Naive thymus-derived CD8-positive, alpha-beta T cell (primary cell): ENCODE measurements at regions not wholly inside any gene's neighbourhood (a gene's known extent, or its start where the extent isn't known, plus 50 kb on each side); places are given as distances from the start of the nearest gene placed in this dataset.

Source experiments
- ATAC-seq, 2 donors: fragments of 150-1000 bp; cut with Tn5 transposase in 1 of 2; sonication (Bioruptor Pico), chemical (Tn5 transposase) in 1 of 2; 1 replicate in 1 of 2; 2 replicates in 1 of 2; pipeline ENCODE4 v1.10.0; 2021; ENCODE audit warnings: mild to moderate bottlenecking in 2 of 2, moderate library complexity in 2 of 2
- POLR2A ChIA-PET: fragments of 350-600 bp; sonication (Branson Sonifier 250); formaldehyde crosslinking; loops from one replicate; lab custom pipeline; 2021; ENCODE audit warnings: antibody characterized with exemption; lab: Charles Lee
- DNase-seq, 10 donors: peaks; one replicate each; pipeline versions ENCODE4 v3.0.0 to v3.0.0-alpha.2; 2020 to 2022
- H3K27ac Mint-ChIP-seq, 10 donors: one replicate each; pipeline ENCODE4 v1.8.0; 2020 to 2022; ENCODE audit warnings: mild to moderate bottlenecking in 10 of 10, mixed read lengths in 10 of 10, moderate library complexity in 4 of 10, inconsistent platforms in 1 of 10
- H3K27me3 Mint-ChIP-seq, 5 donors: one replicate each; pipeline ENCODE4 v1.8.0; 2021 to 2022; ENCODE audit warnings: mixed read lengths in 5 of 5
- H3K36me3 Mint-ChIP-seq, 3 donors: one replicate each; pipeline ENCODE4 v1.8.0; 2020 to 2022; ENCODE audit warnings: mixed read lengths in 3 of 3, mild to moderate bottlenecking in 2 of 3, inconsistent platforms in 1 of 3
- H3K4me1 Mint-ChIP-seq, 4 donors: one replicate each; pipeline ENCODE4 v1.8.0; 2021 to 2022; ENCODE audit warnings: mixed read lengths in 4 of 4
- H3K4me3 Mint-ChIP-seq, 10 donors: one replicate each; pipeline ENCODE4 v1.8.0; 2020 to 2022; ENCODE audit warnings: mild to moderate bottlenecking in 10 of 10, mixed read lengths in 10 of 10, moderate library complexity in 6 of 10, inconsistent platforms in 1 of 10
- H3K9me3 Mint-ChIP-seq, 9 donors: one replicate each; pipeline ENCODE4 v1.8.0; 2020 to 2022; ENCODE audit warnings: mixed read lengths in 9 of 9, mild to moderate bottlenecking in 3 of 9, inconsistent platforms in 1 of 9, moderate library complexity in 1 of 9

- ATAC-seq (no peak), DNase-seq (no peak)
- Mint-ChIP-seq H3K27ac (no peak overlapping the region), H3K9me3 (peaks cover 0 to 3% (median 0%) of the 10 kb centered on the region in 9 donors), H3K36me3 (no peaks in the 10 kb centered on the region), H3K4me3 (no peak overlapping the region), H3K27me3 (peaks cover 10 to 45% (median 27%) of the 10 kb centered on the region in 5 donors), H3K4me1 (no peaks in the 10 kb centered on the region)
- POLR2A ChIA-PET: no interaction called here
Measured at GRCh38 chr2:128717758-128718710, 399.4 kb upstream of the HS6ST1 start.

GRCh38 chr2:128720080-128721022, 401.7 kb upstream of the HS6ST1 start:
- Mint-ChIP-seq H3K36me3 (no peaks in the 10 kb centered on the region), H3K4me3 (no peak overlapping the region), H3K27me3 (peaks cover 7 to 23% (median 16%) of the 10 kb centered on the region in 5 donors), H3K9me3 (no peaks in the 10 kb centered on the region), H3K27ac (no peak overlapping the region), H3K4me1 (no peaks in the 10 kb centered on the region)
- POLR2A ChIA-PET: no interaction called here
- DNase-seq (no peak), ATAC-seq (no peak)

- Mint-ChIP-seq H3K36me3 (no peaks in the 10 kb centered on the region), H3K4me1 (no peaks in the 10 kb centered on the region), H3K9me3 (no peaks in the 10 kb centered on the region), H3K4me3 (no peak overlapping the region), H3K27ac (no peak overlapping the region), H3K27me3 (peaks cover 4 to 16% (median 9%) of the 10 kb centered on the region in 5 donors)
- ATAC-seq: no peak
- POLR2A ChIA-PET: no interaction called here
- no peak for DNase-seq
Measured at GRCh38 chr2:128721096-128721495, 402.4 kb upstream of the HS6ST1 start.

- Mint-ChIP-seq H3K9me3 (peaks cover 0 to 3% (median 0%) of the 10 kb centered on the region in 9 donors), H3K27ac (no peak overlapping the region), H3K4me1 (peaks cover 0 to 2% (median 0%) of the 10 kb centered on the region in 4 donors), H3K27me3 (peaks cover 0 to 10% (median 6%) of the 10 kb centered on the region in 5 donors), H3K36me3 (no peaks in the 10 kb centered on the region), H3K4me3 (no peak overlapping the region)
- ATAC-seq (no peak), DNase-seq (no peak)
- POLR2A ChIA-PET: no interaction called here
Measured at GRCh38 chr2:128722489-128722888, 403.8 kb upstream of the HS6ST1 start.

GRCh38 chr2:128724547-128724946, 405.9 kb upstream of the HS6ST1 start:
- Mint-ChIP-seq H3K4me1 (peaks cover 0 to 2% (median under 1%) of the 10 kb centered on the region in 4 donors), H3K27me3 (peaks cover 0 to 2% (median 0%) of the 10 kb centered on the region in 5 donors), H3K27ac (no peak overlapping the region), H3K4me3 (no peak overlapping the region), H3K36me3 (peaks cover 0 to 14% (median 0%) of the 10 kb centered on the region in 3 donors), H3K9me3 (peaks cover 2 to 19% (median 9%) of the 10 kb centered on the region in 9 donors)
- POLR2A ChIA-PET: no interaction called here
- no peak for ATAC-seq
- no peak for DNase-seq

- DNase-seq (no peak), ATAC-seq (no peak)
- H3K4me3 Mint-ChIP-seq: no peak overlapping the region
- peaks cover 0 to 2% (median under 1%) of the 10 kb centered on the region in 4 donors for H3K4me1 Mint-ChIP-seq
- peaks cover 0 to 14% (median 0%) of the 10 kb centered on the region in 3 donors for H3K36me3 Mint-ChIP-seq
- POLR2A ChIA-PET: no interaction called here
- H3K27ac Mint-ChIP-seq: no peak overlapping the region
- peaks cover 2 to 19% (median 9%) of the 10 kb centered on the region in 9 donors for H3K9me3 Mint-ChIP-seq
- H3K27me3 Mint-ChIP-seq: peaks cover 0 to 2% (median 0%) of the 10 kb centered on the region in 5 donors
Measured at GRCh38 chr2:128724972-128725371, 406.3 kb upstream of the HS6ST1 start.

GRCh38 chr2:128726236-128726635, 407.6 kb upstream of the HS6ST1 start:
- POLR2A ChIA-PET: no interaction called here
- H3K9me3 Mint-ChIP-seq: peaks cover 2 to 19% (median 9%) of the 10 kb centered on the region in 9 donors
- no peak for ATAC-seq
- peaks cover 0 to 2% (median under 1%) of the 10 kb centered on the region in 4 donors for H3K4me1 Mint-ChIP-seq
- no peak overlapping the region for H3K4me3 Mint-ChIP-seq
- DNase-seq: no peak
- peaks cover 0 to 14% (median 0%) of the 10 kb centered on the region in 3 donors for H3K36me3 Mint-ChIP-seq
- no peak overlapping the region for H3K27ac Mint-ChIP-seq
- H3K27me3 Mint-ChIP-seq: peaks cover 0 to 7% (median 2%) of the 10 kb centered on the region in 5 donors

GRCh38 chr2:128726911-128727310, 408.2 kb upstream of the HS6ST1 start:
- no peak for DNase-seq
- H3K4me3 Mint-ChIP-seq: no peak overlapping the region
- H3K4me1 Mint-ChIP-seq: peaks cover 0 to 2% (median under 1%) of the 10 kb centered on the region in 4 donors
- H3K27ac Mint-ChIP-seq: no peak overlapping the region
- H3K36me3 Mint-ChIP-seq: peaks cover 0 to 14% (median 0%) of the 10 kb centered on the region in 3 donors
- H3K27me3 Mint-ChIP-seq: peaks cover 0 to 11% (median 2%) of the 10 kb centered on the region in 5 donors
- POLR2A ChIA-PET: no interaction called here
- peaks cover 2 to 19% (median 9%) of the 10 kb centered on the region in 9 donors for H3K9me3 Mint-ChIP-seq
- ATAC-seq: no peak

GRCh38 chr2:128727404-128727803, 408.7 kb upstream of the HS6ST1 start:
- no peak overlapping the region for H3K4me3 Mint-ChIP-seq
- H3K27ac Mint-ChIP-seq: no peak overlapping the region
- DNase-seq (no peak), ATAC-seq (no peak)
- H3K9me3 Mint-ChIP-seq: peaks cover 2 to 19% (median 9%) of the 10 kb centered on the region in 9 donors
- peaks cover 0 to 2% (median under 1%) of the 10 kb centered on the region in 4 donors for H3K4me1 Mint-ChIP-seq
- POLR2A ChIA-PET: no interaction called here
- peaks cover 0 to 13% (median 4%) of the 10 kb centered on the region in 5 donors for H3K27me3 Mint-ChIP-seq
- peaks cover 0 to 14% (median 0%) of the 10 kb centered on the region in 3 donors for H3K36me3 Mint-ChIP-seq

- DNase-seq: no peak
- POLR2A ChIA-PET: no interaction called here
- Mint-ChIP-seq H3K4me3 (no peak overlapping the region), H3K36me3 (peaks cover 0 to 14% (median 0%) of the 10 kb centered on the region in 3 donors), H3K27me3 (peaks cover 0 to 14% (median 4%) of the 10 kb centered on the region in 5 donors), H3K4me1 (peaks cover 0 to 2% (median under 1%) of the 10 kb centered on the region in 4 donors), H3K9me3 (peaks cover 2 to 19% (median 9%) of the 10 kb centered on the region in 9 donors), H3K27ac (no peak overlapping the region)
- ATAC-seq: no peak
Measured at GRCh38 chr2:128727914-128728313, 409.2 kb upstream of the HS6ST1 start.

GRCh38 chr2:128729051-128729450, 410.4 kb upstream of the HS6ST1 start:
- H3K27me3 Mint-ChIP-seq: peaks cover 0 to 14% (median 9%) of the 10 kb centered on the region in 5 donors
- peaks cover 2 to 19% (median 9%) of the 10 kb centered on the region in 9 donors for H3K9me3 Mint-ChIP-seq
- no peak overlapping the region for H3K27ac Mint-ChIP-seq
- no peak overlapping the region for H3K4me3 Mint-ChIP-seq
- POLR2A ChIA-PET: no interaction called here
- peaks cover 0 to 2% (median under 1%) of the 10 kb centered on the region in 4 donors for H3K4me1 Mint-ChIP-seq
- ATAC-seq (no peak), DNase-seq (no peak)
- H3K36me3 Mint-ChIP-seq: peaks cover 0 to 14% (median 0%) of the 10 kb centered on the region in 3 donors

- Mint-ChIP-seq H3K27ac (peak overlapping the region in 1 of 10 donors; percentile 2), H3K4me1 (peaks cover 3 to 19% (median 13%) of the 10 kb centered on the region in 4 donors), H3K36me3 (peaks cover 0 to 14% (median 0%) of the 10 kb centered on the region in 3 donors), H3K9me3 (peaks cover 2 to 19% (median 9%) of the 10 kb centered on the region in 9 donors), H3K27me3 (peaks cover 6 to 33% (median 23%) of the 10 kb centered on the region in 5 donors), H3K4me3 (no peak overlapping the region)
- POLR2A ChIA-PET: no interaction called here
- DNase-seq (no peak), ATAC-seq (no peak)
Measured at GRCh38 chr2:128731994-128732650, 413.5 kb upstream of the HS6ST1 start.
